Liver (tissue), 8 donors: ENCODE measurements at regions not wholly inside any gene's neighbourhood (a gene's known extent, or its start where the extent isn't known, plus 50 kb on each side); places are given as distances from the start of the nearest gene placed in this dataset.
"Not testable (repeated sequence)": the region's sequence is repeated elsewhere in the genome, so short reads cannot be mapped to it uniquely, and the experiment has no call there.

Experiments
- DNase-seq: peaks from one replicate; pipeline ENCODE4 v3.0.0-alpha.2; 2017; ENCODE audit warnings: low spot score
- H3K27ac ChIP-seq, 2 donors: one replicate each; pipeline ENCODE4 v1.7.0; 2013; ENCODE audit warnings: inconsistent platforms in 2 of 2, low read length in 2 of 2, control low read depth in 1 of 2, low read depth in 1 of 2, mild to moderate bottlenecking in 1 of 2
- H3K27me3 ChIP-seq, 4 donors: one replicate each; pipeline versions ENCODE4 v1.6.1 to v1.7.0; 2013; ENCODE audit warnings: low read length in 3 of 4, inconsistent platforms in 1 of 4, mild to moderate bottlenecking in 1 of 4, moderate library complexity in 1 of 4; ENCODE audit not compliant: control insufficient read depth in 4 of 4, insufficient read depth in 4 of 4
- H3K36me3 ChIP-seq, 4 donors: one replicate each; pipeline versions ENCODE4 v1.6.1 to v1.7.0; 2013; ENCODE audit warnings: low read length in 3 of 4, mild to moderate bottlenecking in 3 of 4, low read depth in 1 of 4, moderate library complexity in 1 of 4; ENCODE audit not compliant: control insufficient read depth in 4 of 4, insufficient read depth in 3 of 4
- H3K4me1 ChIP-seq, 4 donors: one replicate each; pipeline versions ENCODE4 v1.6.1 to v1.7.0; 2013; ENCODE audit warnings: low read length in 3 of 4, mild to moderate bottlenecking in 3 of 4, moderate library complexity in 1 of 4; ENCODE audit not compliant: control insufficient read depth in 4 of 4, insufficient read depth in 4 of 4
- H3K4me3 ChIP-seq, 3 donors: one replicate each; pipeline versions ENCODE4 v1.6.1 to v1.7.0; 2013; ENCODE audit warnings: low read length in 3 of 3, control low read depth in 1 of 3, low read depth in 1 of 3, mild to moderate bottlenecking in 1 of 3
- H3K9ac ChIP-seq, 2 donors: one replicate each; pipeline ENCODE4 v1.7.0; 2013; ENCODE audit warnings: low read length in 2 of 2, mild to moderate bottlenecking in 2 of 2, moderate library complexity in 2 of 2, control low read depth in 1 of 2, low read depth in 1 of 2
- H3K9me3 ChIP-seq, 4 donors: one replicate each; pipeline versions ENCODE4 v1.6.1 to v1.7.0; 2013; ENCODE audit warnings: low read length in 3 of 4; ENCODE audit not compliant: control insufficient read depth in 4 of 4
- CTCF ChIP-seq: fragments of 150-350 bp; IDR thresholded peaks from 2 replicates; pipeline ENCODE4 v1.5.1; 2017; ENCODE audit warnings: improper control_type of control experiment, low read depth, low read length; ENCODE audit not compliant: missing input control
- RAD21 ChIP-seq, 2 donors: IDR thresholded peaks; 2 replicates each; pipeline ENCODE4 v1.6.1; 2016; ENCODE audit warnings: antibody characterized with exemption in 2 of 2, mild to moderate bottlenecking in 2 of 2
- WGBS: extraction: QIAGEN DNeasy Blood & Tissue Kit; methylation state at CpG from one replicate; pipeline ENCODE4 v1.1.7; 2013; 5-methylcytosine and 5-hydroxymethylcytosine counted together
- donor health status: healthy.
- donor health status: healthy.
- donor health status: healthy.
- donor health status: healthy.
- donor health status: healthy.

DNA sequence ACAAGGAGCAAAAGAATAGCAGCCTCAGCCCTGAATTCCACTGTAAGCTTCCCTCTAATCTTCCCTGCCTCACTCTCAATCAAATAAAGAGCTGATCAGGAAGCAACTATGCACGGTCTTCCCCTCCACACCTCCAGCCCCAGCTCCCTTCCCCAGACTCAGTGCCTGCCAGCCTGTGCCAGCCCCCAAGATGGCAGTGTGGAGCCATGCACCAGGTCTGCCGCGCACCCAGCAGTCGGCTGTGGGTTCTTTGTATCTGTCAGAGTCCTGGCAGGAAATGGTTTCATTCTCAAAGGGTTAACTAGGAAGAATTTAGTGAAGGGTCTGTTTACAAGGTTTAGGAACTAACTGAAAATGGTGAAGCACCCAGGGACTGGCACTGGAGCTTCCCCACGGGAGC lies 71.3 kb upstream of the PRSS12 start:
- peak; percentile 35 for TF ChIP-seq CTCF
- TF ChIP-seq RAD21 (IDR thresholded peaks at IDR 0.05) = peak; percentile 70 to 76
- 4% methylated on average over 5 of the region's 5 CpGs for WGBS
- H3K4me1 ChIP-seq, H3K4me3 ChIP-seq, H3K9me3 ChIP-seq, H3K9ac ChIP-seq, H3K36me3 ChIP-seq, H3K27ac ChIP-seq, H3K27me3 ChIP-seq: not testable (repeated sequence)
- DNase-seq = peak; percentile 42

- DNase-seq, H3K27ac ChIP-seq, H3K4me1 ChIP-seq, H3K4me3 ChIP-seq, H3K27me3 ChIP-seq, H3K9me3 ChIP-seq, H3K9ac ChIP-seq, H3K36me3 ChIP-seq: not testable (repeated sequence)
- no CpG with 5 or more reads among the region's 1 CpG for WGBS
Observed at GRCh38 chr4:118428881-118429280, 76.1 kb upstream of the PRSS12 start.

DNA sequence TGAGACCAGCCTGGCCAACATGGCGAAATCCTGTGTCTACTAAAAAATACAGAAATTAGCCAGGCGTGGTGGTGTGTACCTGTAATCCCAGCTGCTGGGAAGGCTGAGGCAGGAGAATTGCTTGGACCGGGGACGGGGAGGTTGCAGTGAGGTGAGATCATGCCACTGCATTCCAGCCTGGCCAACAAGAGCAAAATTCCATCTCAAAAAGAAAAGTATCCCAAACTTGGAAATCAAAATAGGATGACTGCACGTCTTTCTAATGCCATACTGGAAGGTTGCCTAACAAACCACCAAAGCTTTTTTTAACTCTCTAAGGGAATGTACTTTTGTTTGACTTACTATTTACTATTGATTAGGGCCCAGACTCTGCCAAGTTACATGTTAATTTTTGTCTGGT lies 79.6 kb upstream of the PRSS12 start:
- DNase-seq, H3K9me3 ChIP-seq: not testable (repeated sequence)
- WGBS = 74% methylated on average over 5 of the region's 5 CpGs

DNA sequence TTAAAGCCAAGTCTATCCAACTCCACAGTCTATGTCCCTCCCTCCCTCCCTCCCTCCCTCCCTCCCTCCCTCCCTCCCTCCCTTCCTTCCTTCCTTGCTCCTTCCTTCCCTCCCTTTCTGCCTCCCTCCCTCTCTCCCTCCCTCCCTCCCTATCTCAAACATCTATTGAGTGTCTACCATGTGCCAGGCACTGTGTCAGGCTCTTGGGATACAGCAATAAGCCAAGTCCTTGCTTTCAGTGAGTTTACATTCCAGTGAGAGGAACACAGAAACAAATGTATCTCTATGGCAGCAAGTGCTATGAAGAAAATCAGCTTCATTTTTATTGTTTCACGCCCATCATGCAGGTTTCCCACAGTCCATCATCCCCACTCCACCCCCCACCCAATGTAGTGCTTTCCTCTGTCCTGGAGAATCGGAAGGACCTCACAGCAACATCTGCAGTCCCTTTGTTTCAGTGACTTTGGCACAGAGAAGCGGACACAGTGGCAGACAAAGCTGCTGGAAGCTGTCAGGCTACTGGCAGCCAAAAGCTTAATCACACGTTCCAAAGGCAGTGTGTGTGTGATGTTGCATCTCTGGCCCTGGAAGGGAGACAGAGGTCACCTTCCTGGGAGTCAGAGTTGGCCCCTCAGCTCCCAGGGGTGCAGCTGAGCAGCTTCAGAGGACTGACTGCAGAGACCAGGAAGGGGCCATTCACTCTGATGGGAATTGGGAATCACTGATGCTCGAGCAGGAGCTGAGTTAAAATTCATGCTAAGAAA lies 81.0 kb upstream of the PRSS12 start:
- H3K27me3 ChIP-seq, H3K9me3 ChIP-seq, H3K27ac ChIP-seq, H3K36me3 ChIP-seq, H3K4me1 ChIP-seq, H3K9ac ChIP-seq, DNase-seq, H3K4me3 ChIP-seq: not testable (repeated sequence)
- WGBS = 54% methylated on average over 5 of the region's 5 CpGs

More for the DNA sequence above, 79.6 kb upstream of the PRSS12 start:
- not testable (repeated sequence) for H3K4me3 ChIP-seq, H3K4me1 ChIP-seq, H3K9ac ChIP-seq, H3K36me3 ChIP-seq, H3K27me3 ChIP-seq, H3K27ac ChIP-seq

- not testable (repeated sequence) for H3K9me3 ChIP-seq, H3K36me3 ChIP-seq, H3K27ac ChIP-seq, H3K9ac ChIP-seq, H3K4me1 ChIP-seq, H3K27me3 ChIP-seq, H3K4me3 ChIP-seq, DNase-seq
- WGBS = 92% methylated on average over 3 of the region's 3 CpGs
Observed at GRCh38 chr4:118435415-118435814, 82.6 kb upstream of the PRSS12 start.
